HepG2 (cell line): ENCODE measurements at regions not wholly inside any gene's neighbourhood (a gene's known extent, or its start where the extent isn't known, plus 50 kb on each side); places are given as distances from the start of the nearest gene placed in this dataset.

Experiments used
- CTCF ChIP-seq: sonication (generic); formaldehyde crosslinking; IDR thresholded peaks from 2 replicates; pipeline ENCODE4 v1.5.0; 2020; ENCODE audit warnings: mild to moderate bottlenecking, missing genetic modification reagents, moderate library complexity
- EP300 ChIP-seq, 3 experiments: sonication (generic) in 1 of 3; formaldehyde crosslinking in 1 of 3; IDR thresholded peaks; 2 replicates each; pipeline versions ENCODE4 v1.5.1 to v1.6.1; 2011 to 2020; ENCODE audit warnings: low read depth in 2 of 3, low read length in 2 of 3, borderline replicate concordance in 1 of 3, improper control_type of control experiment in 1 of 3, mild to moderate bottlenecking in 1 of 3, missing genetic modification reagents in 1 of 3, moderate library complexity in 1 of 3
- ESRRA ChIP-seq: sonication (generic); formaldehyde crosslinking; IDR thresholded peaks from 2 replicates; pipeline ENCODE4 v1.5.1; 2020; ENCODE audit warnings: mild to moderate bottlenecking, low read depth, missing genetic modification reagents
- HDAC2 ChIP-seq: sonication (generic); formaldehyde crosslinking; IDR thresholded peaks from 2 replicates; pipeline ENCODE4 v1.4.0; 2020; ENCODE audit warnings: missing genetic modification reagents
- HMGXB3 ChIP-seq: sonication (generic); formaldehyde crosslinking; IDR thresholded peaks from 2 replicates; pipeline ENCODE4 v1.4.0; 2020; ENCODE audit warnings: missing genetic modification reagents, borderline replicate concordance
- ZMAT5 ChIP-seq: sonication (generic); formaldehyde crosslinking; IDR thresholded peaks from 2 replicates; pipeline ENCODE4 v1.5.0; 2020; ENCODE audit warnings: mild to moderate bottlenecking, low read depth, missing genetic modification reagents, borderline replicate concordance
- ZNF318 ChIP-seq: sonication (generic); formaldehyde crosslinking; IDR thresholded peaks from 2 replicates; pipeline ENCODE4 v1.4.0; 2020; ENCODE audit warnings: mild to moderate bottlenecking, missing genetic modification reagents
- ZNF407 ChIP-seq: sonication (generic); formaldehyde crosslinking; IDR thresholded peaks from one replicate; pipeline ENCODE4 v1.5.1; 2020; ENCODE audit warnings: mild to moderate bottlenecking, missing genetic modification reagents; ENCODE audit errors: not compliant biosample characterization

GRCh38 chr4:146032234-146032860 is 93.7 kb upstream of the ZNF827 start:
- TF ChIP-seq ZNF318 (CRISPR knock-in tag) (no peak), CTCF (CRISPR knock-in tag) (no peak), ZMAT5 (CRISPR knock-in tag) (no peak), EP300 (IDR thresholded peaks at IDR 0.05; ENCODE audit: low read depth in 2 of 2, low read length in 2 of 2) (no peak), EP300 (CRISPR knock-in tag; IDR thresholded peaks at IDR 0.05; ENCODE audit: borderline replicate concordance) (no peak), ZNF407 (CRISPR knock-in tag) (no peak), ESRRA (CRISPR knock-in tag) (no peak), HMGXB3 (no peak), HDAC2 (CRISPR knock-in tag) (no peak)
